ENCODE measurements at regions not wholly inside any gene's neighbourhood (a gene's known extent, or its start where the extent isn't known, plus 50 kb on each side); places are given as distances from the start of the nearest gene placed in this dataset.

- TF ChIP-seq CHAMP1 (IDR thresholded peaks at IDR 0.05) (0 out of 2 replicates have a peak, but pooled peaks have one; percentile 25), LEF1 (IDR thresholded peaks at IDR 0.05) (0 out of 2 replicates have a peak, but pooled peaks have one; percentile 23), THRB (CRISPR knock-in tag; conservative IDR thresholded peaks at IDR 0.05) (no peak), ZBTB8A (IDR thresholded peaks at IDR 0.05; ENCODE audit: partially characterized antibody) (no peak), CTBP1 (IDR thresholded peaks at IDR 0.05; ENCODE audit: borderline replicate concordance) (peak; percentile 24; the same call in 1 of the 2 replicates), RAD21 (CRISPR knock-in tag; conservative IDR thresholded peaks at IDR 0.05 in 1 of 2, IDR thresholded peaks at IDR 0.05 in 1 of 2) (peak; percentile 92 to 95), MTA1 (IDR thresholded peaks at IDR 0.05; ENCODE audit: borderline replicate concordance) (no peak), E2F8 (IDR thresholded peaks at IDR 0.05; ENCODE audit: low read depth, partially characterized antibody) (peak; percentile 28), GABPA (tag; conservative IDR thresholded peaks at IDR 0.05; ENCODE audit: low read depth) (no peak), TEAD2 (tag; IDR thresholded peaks at IDR 0.05) (no peak), STAG1 (CRISPR knock-in tag; IDR thresholded peaks at IDR 0.05; ENCODE audit: borderline replicate concordance) (peak; percentile 61; the same call in 1 of the 2 replicates), ZNF24 (IDR thresholded peaks at IDR 0.05) (no peak), ATF3 (IDR thresholded peaks at IDR 0.05) (no peak), ATF3 (CRISPR knock-in tag; conservative IDR thresholded peaks at IDR 0.05) (no peak), TEAD4 (IDR thresholded peaks at IDR 0.05; ENCODE audit: low read length) (peak; percentile 34; the same call in 1 of the 2 replicates), TEAD4 (CRISPR knock-in tag; IDR thresholded peaks at IDR 0.05; ENCODE audit: borderline replicate concordance) (no peak), HOXB6 (CRISPR knock-in tag; IDR thresholded peaks at IDR 0.05; ENCODE audit: borderline replicate concordance) (no peak), ETV5 (CRISPR knock-in tag; IDR thresholded peaks at IDR 0.05; ENCODE audit: low read depth) (no peak), MCM7 (IDR thresholded peaks at IDR 0.05) (no peak), ESRRB (CRISPR knock-in tag; IDR thresholded peaks at IDR 0.05; ENCODE audit: borderline replicate concordance) (no peak)
Measured at GRCh38 chr7:16078076-16078952, 343.0 kb downstream of the CRPPA start (continued).
